Naive B cell (primary cell): ENCODE measurements at regions not wholly inside any gene's neighbourhood (a gene's known extent, or its start where the extent isn't known, plus 50 kb on each side); places are given as distances from the start of the nearest gene placed in this dataset.
"Not testable (repeated sequence)": the region's sequence is repeated elsewhere in the genome, so short reads cannot be mapped to it uniquely, and the experiment has no call there.

Experiments
- ATAC-seq, 2 donors: fragments of 150-1000 bp; cut with Tn5 transposase; 2 replicates each; pipeline ENCODE4 v1.10.0; 2021; ENCODE audit warnings: low read depth in 2 of 2, mild to moderate bottlenecking in 2 of 2, moderate library complexity in 2 of 2
- DNase-seq: peaks from one replicate; pipeline ENCODE4 v3.0.0; 2022
- H3K27ac Mint-ChIP-seq, 6 donors: one replicate each; pipeline ENCODE4 v1.8.0; 2020 to 2022; ENCODE audit warnings: mild to moderate bottlenecking in 6 of 6, mixed read lengths in 6 of 6, moderate library complexity in 5 of 6, inconsistent platforms in 2 of 6
- H3K27me3 Mint-ChIP-seq, 3 donors: one replicate each; pipeline ENCODE4 v1.8.0; 2021 to 2022; ENCODE audit warnings: mixed read lengths in 3 of 3, mild to moderate bottlenecking in 1 of 3
- H3K36me3 Mint-ChIP-seq, 2 donors: one replicate each; pipeline ENCODE4 v1.8.0; 2020 to 2022; ENCODE audit warnings: mixed read lengths in 2 of 2, inconsistent platforms in 1 of 2, mild to moderate bottlenecking in 1 of 2
- H3K4me1 Mint-ChIP-seq, 3 donors: one replicate each; pipeline ENCODE4 v1.8.0; 2020 to 2022; ENCODE audit warnings: mixed read lengths in 3 of 3, inconsistent platforms in 1 of 3, mild to moderate bottlenecking in 1 of 3, moderate library complexity in 1 of 3
- H3K4me3 Mint-ChIP-seq, 8 donors: one replicate each; pipeline ENCODE4 v1.8.0; 2020 to 2022; ENCODE audit warnings: mild to moderate bottlenecking in 8 of 8, mixed read lengths in 8 of 8, moderate library complexity in 8 of 8, inconsistent platforms in 2 of 8
- H3K9me3 Mint-ChIP-seq, 7 donors: one replicate each; pipeline ENCODE4 v1.8.0; 2020 to 2022; ENCODE audit warnings: mixed read lengths in 7 of 7, mild to moderate bottlenecking in 5 of 7, inconsistent platforms in 2 of 7, moderate library complexity in 1 of 7

- Mint-ChIP-seq H3K27ac (peak overlapping the region; percentile 81 to 99 (median 94)), H3K4me3 (no peak overlapping the region), H3K36me3 (peaks cover 0 to 7% of the 10 kb centered on the region in 2 donors), H3K4me1 (peaks cover 49 to 88% (median 65%) of the 10 kb centered on the region in 3 donors), H3K27me3 (no peaks in the 10 kb centered on the region), H3K9me3 (peaks cover 0 to 6% (median 0%) of the 10 kb centered on the region in 7 donors)
- DNase-seq = no peak
- no peak for ATAC-seq
Measured at GRCh38 chr14:71394386-71394785, 487.1 kb downstream of the PCNX1 start.

DNA sequence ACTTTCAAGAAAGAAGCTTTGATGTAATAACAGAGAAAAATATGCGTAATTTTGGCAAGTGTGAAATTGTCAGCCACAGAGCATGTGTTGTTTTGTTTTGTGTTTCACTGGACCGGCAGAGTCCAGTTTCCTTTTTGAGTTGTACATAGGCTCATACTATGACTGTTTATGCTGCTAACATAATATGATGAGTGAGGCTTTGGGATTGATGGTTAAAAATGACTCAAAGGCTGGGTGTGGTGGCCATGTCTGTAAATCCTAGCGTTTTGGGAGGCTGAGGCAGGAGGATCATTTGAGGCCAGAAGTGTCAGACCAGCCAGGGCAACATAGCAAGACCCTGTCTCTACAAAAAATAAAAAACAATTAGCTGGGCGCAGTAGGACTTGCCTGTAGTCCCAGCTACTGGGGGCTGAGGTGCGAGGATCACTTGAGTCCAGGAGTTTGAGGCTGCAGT is 487.9 kb downstream of the PCNX1 start:
- H3K4me1 Mint-ChIP-seq = peaks cover 43 to 90% (median 61%) of the 10 kb centered on the region in 3 donors
- peak overlapping the region; percentile 81 to 99 (median 92) for H3K27ac Mint-ChIP-seq
- H3K4me3 Mint-ChIP-seq = peak overlapping the region in 1 of 8 donors; percentile 41
- DNase-seq (no peak), ATAC-seq (no peak)
- H3K27me3 Mint-ChIP-seq = no peaks in the 10 kb centered on the region
- peaks cover 0 to 6% (median 0%) of the 10 kb centered on the region in 7 donors for H3K9me3 Mint-ChIP-seq
- H3K36me3 Mint-ChIP-seq = peaks cover 0 to 7% of the 10 kb centered on the region in 2 donors

GRCh38 chr14:71395636-71396035 is 488.4 kb downstream of the PCNX1 start:
- Mint-ChIP-seq H3K27me3 (no peaks in the 10 kb centered on the region), H3K4me1 (peaks cover 48 to 88% (median 61%) of the 10 kb centered on the region in 3 donors), H3K4me3 (peak overlapping the region in 2 of 8 donors; percentile 13 to 41), H3K36me3 (peaks cover 0 to 7% of the 10 kb centered on the region in 2 donors), H3K27ac (peak overlapping the region; percentile 81 to 99 (median 94)), H3K9me3 (peaks cover 0 to 6% (median 0%) of the 10 kb centered on the region in 7 donors)
- DNase-seq (no peak), ATAC-seq (no peak)

GRCh38 chr14:71396050-71396677 is 488.9 kb downstream of the PCNX1 start:
- DNase-seq = no peak
- H3K27ac Mint-ChIP-seq = peak overlapping the region; percentile 81 to 99 (median 94)
- peaks cover 0 to 6% (median 0%) of the 10 kb centered on the region in 7 donors for H3K9me3 Mint-ChIP-seq

GRCh38 chr14:71397371-71397770 is 490.1 kb downstream of the PCNX1 start:
- Mint-ChIP-seq H3K4me1 (peaks cover 42 to 84% (median 53%) of the 10 kb centered on the region in 3 donors), H3K9me3 (peaks cover 0 to 6% (median 0%) of the 10 kb centered on the region in 7 donors), H3K27ac (peak overlapping the region; percentile 97 to 99 (median 99)), H3K4me3 (peak overlapping the region in 3 of 8 donors; percentile 0 to 70 (median 66)), H3K36me3 (peaks cover 0 to 4% of the 10 kb centered on the region in 2 donors), H3K27me3 (no peaks in the 10 kb centered on the region)
- no peak for ATAC-seq
- no peak for DNase-seq

More at GRCh38 chr14:71396050-71396677, 488.9 kb downstream of the PCNX1 start:
- H3K36me3 Mint-ChIP-seq = peaks cover 0 to 7% of the 10 kb centered on the region in 2 donors
- no peak for ATAC-seq
- H3K27me3 Mint-ChIP-seq = no peaks in the 10 kb centered on the region
- H3K4me1 Mint-ChIP-seq = peaks cover 53 to 88% (median 64%) of the 10 kb centered on the region in 3 donors
- H3K4me3 Mint-ChIP-seq = no peak overlapping the region

GRCh38 chr14:71398450-71398849 is 491.2 kb downstream of the PCNX1 start:
- ATAC-seq (peak; percentile 1 to 4), DNase-seq (no peak)
- H3K4me1 Mint-ChIP-seq = peaks cover 42 to 82% (median 50%) of the 10 kb centered on the region in 3 donors
- peak overlapping the region in 7 of 8 donors; percentile 38 to 85 (median 55) for H3K4me3 Mint-ChIP-seq
- H3K27ac Mint-ChIP-seq = peak overlapping the region; percentile 97 to 99 (median 99)
- H3K9me3 Mint-ChIP-seq = no peaks in the 10 kb centered on the region
- no peaks in the 10 kb centered on the region for H3K27me3 Mint-ChIP-seq
- H3K36me3 Mint-ChIP-seq = peaks cover 0 to 4% of the 10 kb centered on the region in 2 donors

- Mint-ChIP-seq H3K4me3 (peak overlapping the region; percentile 18 to 85 (median 68)), H3K36me3 (peaks cover 0 to 4% of the 10 kb centered on the region in 2 donors), H3K27ac (peak overlapping the region; percentile 97 to 99 (median 99)), H3K9me3 (no peaks in the 10 kb centered on the region), H3K27me3 (no peaks in the 10 kb centered on the region), H3K4me1 (peaks cover 40 to 84% (median 51%) of the 10 kb centered on the region in 3 donors)
- ATAC-seq (peak; percentile 69 to 73), DNase-seq (peak; percentile 89)
Measured at GRCh38 chr14:71399057-71399487, 491.8 kb downstream of the PCNX1 start.

DNA sequence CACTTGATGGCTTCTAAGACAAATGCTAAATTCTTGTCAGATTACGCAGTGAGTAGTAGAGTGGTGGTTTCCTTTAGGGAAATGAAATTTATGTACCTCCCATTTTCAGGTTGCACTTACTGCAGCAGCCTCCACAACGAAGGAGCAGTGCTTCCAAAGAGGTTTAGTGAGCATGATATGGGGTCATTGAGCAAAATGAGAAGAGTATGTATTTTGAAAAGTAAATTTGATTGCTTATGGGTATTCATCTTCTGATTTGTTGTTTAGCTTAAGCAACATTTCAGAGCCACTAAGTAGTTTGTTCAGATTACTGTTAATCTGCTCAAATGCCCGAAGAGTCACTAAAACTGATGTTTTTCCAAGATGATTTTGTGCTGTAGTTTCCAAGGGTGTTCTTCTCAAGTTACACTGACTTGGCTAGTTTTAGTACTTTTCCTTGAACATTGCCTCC is 493.6 kb downstream of the PCNX1 start:
- DNase-seq = peak; percentile 72
- Mint-ChIP-seq H3K4me1 (peaks cover 40 to 83% (median 49%) of the 10 kb centered on the region in 3 donors), H3K27ac (peak overlapping the region; percentile 96 to 99 (median 99)), H3K36me3 (peaks cover 6 to 11% of the 10 kb centered on the region in 2 donors), H3K4me3 (peak overlapping the region; percentile 13 to 84 (median 53)), H3K27me3 (no peaks in the 10 kb centered on the region), H3K9me3 (no peaks in the 10 kb centered on the region)
- ATAC-seq = peak; percentile 46 to 50

- H3K27me3 Mint-ChIP-seq, DNase-seq, ATAC-seq, H3K9me3 Mint-ChIP-seq: not testable (repeated sequence)
- Mint-ChIP-seq H3K36me3 (peaks cover 4 to 14% of the 10 kb centered on the region in 2 donors), H3K4me3 (peak overlapping the region in 3 of 8 donors; percentile 19 to 69 (median 20)), H3K4me1 (peaks cover 31 to 80% (median 38%) of the 10 kb centered on the region in 3 donors), H3K27ac (peak overlapping the region; percentile 65 to 99 (median 86))
Measured at GRCh38 chr14:71402415-71402814, 495.2 kb downstream of the PCNX1 start.

GRCh38 chr14:71403656-71404055 is 496.4 kb downstream of the PCNX1 start:
- H3K4me1 Mint-ChIP-seq = peaks cover 27 to 77% (median 34%) of the 10 kb centered on the region in 3 donors

DNA sequence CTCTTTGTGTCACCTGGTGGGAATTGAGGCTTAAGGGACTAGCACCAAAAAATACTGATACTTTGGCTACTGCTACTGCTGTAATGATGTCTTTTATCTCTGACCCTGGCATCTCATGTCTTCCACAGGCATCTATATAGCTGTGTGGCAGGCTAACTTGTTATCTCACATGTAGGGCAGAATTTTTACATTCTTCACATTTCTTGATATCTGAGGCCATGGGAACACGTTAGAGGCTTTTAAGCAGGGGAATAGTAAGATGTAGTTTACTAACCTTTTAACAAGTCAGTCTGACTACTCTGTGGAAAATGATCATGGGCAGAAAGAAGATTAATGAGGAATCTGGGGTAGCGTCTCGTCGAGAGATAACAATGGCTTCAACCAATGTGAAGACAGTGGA is 498.4 kb downstream of the PCNX1 start:
- DNase-seq = no peak
- H3K4me1 Mint-ChIP-seq = peaks cover 31 to 76% (median 36%) of the 10 kb centered on the region in 3 donors

More at GRCh38 chr14:71403656-71404055, 496.4 kb downstream of the PCNX1 start:
- peak overlapping the region; percentile 93 to 99 (median 96) for H3K27ac Mint-ChIP-seq
- DNase-seq = peak; percentile 76
- no peaks in the 10 kb centered on the region for H3K9me3 Mint-ChIP-seq
- H3K36me3 Mint-ChIP-seq = peaks cover 4 to 14% of the 10 kb centered on the region in 2 donors
- H3K27me3 Mint-ChIP-seq = no peaks in the 10 kb centered on the region
- peak overlapping the region; percentile 28 to 85 (median 54) for H3K4me3 Mint-ChIP-seq
- ATAC-seq = peak; percentile 49 to 50

DNA sequence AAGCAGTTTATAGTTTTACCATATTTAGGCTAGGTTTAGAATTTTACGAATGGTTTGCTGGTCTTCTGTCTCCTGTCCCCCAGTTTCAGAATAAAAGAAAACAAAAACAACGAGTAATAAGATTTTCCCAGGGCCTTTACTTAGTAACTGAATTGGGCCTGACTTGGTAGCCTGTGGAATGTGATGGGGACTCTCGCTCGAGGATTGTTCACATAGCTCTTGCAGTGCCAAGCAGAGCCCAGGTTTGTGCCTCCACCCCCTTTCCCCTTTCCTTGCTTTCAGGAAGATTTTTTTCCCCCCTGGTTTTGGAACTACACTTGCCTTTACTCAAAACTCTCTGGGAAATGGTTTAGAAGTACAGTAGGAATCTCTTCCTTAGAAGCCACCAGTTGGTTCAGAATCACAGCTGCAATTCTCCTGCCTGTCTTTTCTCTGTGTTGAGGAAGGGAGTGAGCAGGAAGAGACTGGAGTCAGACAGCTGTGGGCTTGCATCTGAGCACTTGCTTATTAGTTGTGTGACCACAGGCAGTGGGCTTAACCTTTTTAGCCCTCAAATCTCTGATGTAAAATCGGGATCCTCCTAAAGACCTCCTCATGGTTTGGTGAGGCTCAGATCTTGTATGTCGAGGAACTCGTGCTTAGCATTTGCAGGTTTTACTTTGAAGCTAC is 501.2 kb downstream of the PCNX1 start:
- ATAC-seq (no peak), DNase-seq (no peak)
- H3K4me3 Mint-ChIP-seq = no peak overlapping the region
- peak overlapping the region in 3 of 6 donors; percentile 36 to 66 (median 38) for H3K27ac Mint-ChIP-seq
- no peaks in the 10 kb centered on the region for H3K27me3 Mint-ChIP-seq
- peaks cover 45 to 74% (median 51%) of the 10 kb centered on the region in 3 donors for H3K4me1 Mint-ChIP-seq
- H3K36me3 Mint-ChIP-seq = peaks cover 8 to 14% of the 10 kb centered on the region in 2 donors
- no peaks in the 10 kb centered on the region for H3K9me3 Mint-ChIP-seq

More for the DNA sequence above, 498.4 kb downstream of the PCNX1 start:
- Mint-ChIP-seq H3K27ac (peak overlapping the region in 4 of 6 donors; percentile 2 to 86 (median 62)), H3K9me3 (no peaks in the 10 kb centered on the region), H3K36me3 (peaks cover 4 to 14% of the 10 kb centered on the region in 2 donors), H3K27me3 (no peaks in the 10 kb centered on the region), H3K4me3 (no peak overlapping the region)
- no peak for ATAC-seq
